SK-N-SH treated with all-trans-retinoic acid at 6 μM for 48 hours (cell line): ENCODE measurements at regions not wholly inside any gene's neighbourhood (a gene's known extent, or its start where the extent isn't known, plus 50 kb on each side); places are given as distances from the start of the nearest gene placed in this dataset.

Experiments
- ATAC-seq: fragments of 200-7000 bp; cut with Tn5 transposase; 3 replicates; pipeline ENCODE4 v1.9.1; 2020; ENCODE audit warnings: mild to moderate bottlenecking, moderate library complexity
- ARNTL ChIP-seq: fragments of 450-650 bp; formaldehyde crosslinking; IDR thresholded peaks from 2 replicates; pipeline ENCODE4 v1.5.0; 2020; ENCODE audit warnings: low read depth, mild to moderate bottlenecking, moderate library complexity, borderline replicate concordance
- BACH2 ChIP-seq: fragments of 250-450 bp; sonication (Bioruptor Pico); IDR thresholded peaks from 2 replicates; pipeline ENCODE4 v1.9.0; 2021; ENCODE audit warnings: mild to moderate bottlenecking, borderline replicate concordance
- CSDC2 ChIP-seq: fragments of 250-450 bp; sonication (Bioruptor Pico); IDR thresholded peaks from 2 replicates; pipeline ENCODE4 v1.5.0; 2020; ENCODE audit warnings: mild to moderate bottlenecking, moderate library complexity
- ESRRG ChIP-seq: fragments of 250-450 bp; sonication (Bioruptor Pico); IDR thresholded peaks from 2 replicates; pipeline ENCODE4 v1.6.1; 2021; ENCODE audit warnings: mild to moderate bottlenecking
- GLIS3 ChIP-seq: fragments of 250-450 bp; sonication (Bioruptor Pico); IDR thresholded peaks from 2 replicates; pipeline ENCODE4 v1.5.0; 2020; ENCODE audit warnings: mild to moderate bottlenecking, moderate library complexity
- ISL1 ChIP-seq: fragments of 250-450 bp; sonication (Bioruptor Pico); IDR thresholded peaks from 2 replicates; pipeline ENCODE4 v2.1.2; 2022; ENCODE audit warnings: mild to moderate bottlenecking, moderate library complexity
- OSR1 ChIP-seq: fragments of 250-450 bp; sonication (Bioruptor Pico); IDR thresholded peaks from 2 replicates; pipeline ENCODE4 v1.8.0; 2022; ENCODE audit warnings: moderate library complexity, mild to moderate bottlenecking, inconsistent platforms
- PPARA ChIP-seq: fragments of 250-450 bp; sonication (Bioruptor Pico); IDR thresholded peaks from 2 replicates; pipeline ENCODE4 v1.5.0; 2020; ENCODE audit warnings: mild to moderate bottlenecking, borderline replicate concordance
- RARB ChIP-seq: fragments of 250-450 bp; sonication (Bioruptor Pico); IDR thresholded peaks from 2 replicates; pipeline ENCODE4 v1.8.0; 2021; ENCODE audit warnings: mild to moderate bottlenecking, moderate library complexity
- SNAI2 ChIP-seq: fragments of 250-450 bp; sonication (Bioruptor Pico); IDR thresholded peaks from 2 replicates; pipeline ENCODE4 v1.5.0; 2020; ENCODE audit warnings: mild to moderate bottlenecking, moderate library complexity
- TCF4 ChIP-seq: fragments of 250-450 bp; sonication (Bioruptor Pico); IDR thresholded peaks from 2 replicates; pipeline ENCODE4 v1.8.0; 2021; ENCODE audit warnings: mild to moderate bottlenecking, moderate library complexity, borderline replicate concordance
- TOX ChIP-seq: fragments of 250-450 bp; sonication (Bioruptor Pico); IDR thresholded peaks from 2 replicates; pipeline ENCODE4 v1.8.0; 2021; ENCODE audit warnings: mild to moderate bottlenecking, moderate library complexity, borderline replicate concordance
- ZFP3 ChIP-seq: fragments of 250-450 bp; sonication (Bioruptor Pico); IDR thresholded peaks from 2 replicates; pipeline ENCODE4 v1.5.0; 2020; ENCODE audit warnings: mild to moderate bottlenecking, moderate library complexity
- ZFP30 ChIP-seq: fragments of 450-650 bp; formaldehyde crosslinking; IDR thresholded peaks from 2 replicates; pipeline ENCODE4 v1.5.0; 2022; ENCODE audit warnings: mild to moderate bottlenecking, moderate library complexity
- ZNF565 ChIP-seq: fragments of 450-650 bp; formaldehyde crosslinking; conservative IDR thresholded peaks from 2 replicates; pipeline ENCODE4 v1.5.0; 2020; ENCODE audit warnings: low read depth, mild to moderate bottlenecking, moderate library complexity
- ZNF70 ChIP-seq: fragments of 450-650 bp; formaldehyde crosslinking; IDR thresholded peaks from 2 replicates; pipeline ENCODE4 v1.5.0; 2020; ENCODE audit warnings: mild to moderate bottlenecking, moderate library complexity
- ZNF8 ChIP-seq: fragments of 450-650 bp; formaldehyde crosslinking; IDR thresholded peaks from 2 replicates; pipeline ENCODE4 v1.5.0; 2020; ENCODE audit warnings: mild to moderate bottlenecking, moderate library complexity
- TF ChIP-seq, protein P1 (sequence below): fragments of 250-450 bp; sonication (Bioruptor Pico); IDR thresholded peaks from 2 replicates; pipeline ENCODE4 v1.8.0; 2020; ENCODE audit warnings: mild to moderate bottlenecking, moderate library complexity, borderline replicate concordance
- TF ChIP-seq, protein P2 (sequence below): fragments of 250-450 bp; sonication (Bioruptor Pico); IDR thresholded peaks from 2 replicates; pipeline ENCODE4 v1.5.1; 2021; ENCODE audit warnings: mild to moderate bottlenecking, moderate library complexity
- TF ChIP-seq, protein P3 (sequence below): fragments of 250-450 bp; sonication (Bioruptor Pico); IDR thresholded peaks from 2 replicates; pipeline ENCODE4 v1.8.0; 2021; ENCODE audit warnings: low read depth, mild to moderate bottlenecking, moderate library complexity, borderline replicate concordance
- TF ChIP-seq, protein P4 (sequence below): fragments of 250-450 bp; sonication (Bioruptor Pico); IDR thresholded peaks from 2 replicates; pipeline ENCODE4 v1.5.1; 2020; ENCODE audit warnings: low read depth, mild to moderate bottlenecking, moderate library complexity
- TF ChIP-seq, protein P5 (sequence below): fragments of 250-450 bp; sonication (Bioruptor Pico); IDR thresholded peaks from 2 replicates; pipeline ENCODE4 v1.5.0; 2020; ENCODE audit warnings: mild to moderate bottlenecking, moderate library complexity

DNA sequence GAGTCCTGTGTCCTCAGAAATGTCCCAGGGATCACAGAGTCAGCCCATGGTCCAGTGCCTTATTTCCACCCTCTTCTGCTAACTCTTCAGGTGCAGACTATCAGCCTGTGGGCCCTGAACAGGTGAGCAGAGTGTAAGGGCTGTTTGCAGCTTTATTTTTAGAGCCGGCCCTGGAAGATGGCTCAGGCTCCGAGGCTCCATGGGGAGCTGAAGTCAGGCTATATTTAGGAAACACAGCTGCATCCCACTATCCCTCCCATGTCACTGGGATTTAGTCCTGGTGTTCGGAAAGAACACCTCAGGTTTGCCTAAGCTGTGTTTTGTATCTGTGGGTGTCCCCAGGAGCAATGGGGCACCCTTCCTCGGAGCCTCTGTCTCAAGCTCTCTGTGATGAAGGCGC is 126.9 kb downstream of the RPS24 start:
- no peak for TF ChIP-seq ZNF8 (CRISPR knock-in tag)
- TF ChIP-seq, all 23 proteins: peak for 0
- no peak for ATAC-seq

DNA sequence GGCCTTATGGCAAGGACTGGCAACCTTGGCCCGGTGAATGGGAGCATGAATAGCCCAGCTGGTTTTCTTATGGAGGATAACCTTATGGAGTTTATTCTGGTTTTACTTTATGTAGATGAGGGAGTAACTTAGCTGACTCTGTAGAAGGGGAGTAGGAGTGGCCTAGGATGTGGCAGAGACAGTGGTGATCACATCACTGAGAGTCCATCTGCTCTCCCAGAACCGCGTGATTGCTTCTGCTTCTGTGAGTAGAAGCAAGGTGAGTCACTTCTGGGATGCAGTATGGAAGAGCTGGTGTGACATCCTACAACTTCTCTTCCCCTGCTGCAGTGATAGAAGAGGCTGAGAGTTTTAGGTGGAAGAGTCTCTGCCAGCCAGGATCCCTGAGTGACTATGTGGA is 129.2 kb downstream of the RPS24 start:
- ATAC-seq, result no peak
- TF ChIP-seq PPARA (no peak), ZFP30 (CRISPR knock-in tag) (no peak), ZNF70 (CRISPR knock-in tag) (no peak), TCF4 (CRISPR knock-in tag) (no peak), ISL1 (CRISPR knock-in tag) (no peak), ZNF8 (CRISPR knock-in tag) (no peak), ZFP3 (CRISPR knock-in tag) (no peak), GLIS3 (no peak), ZNF565 (no peak), CSDC2 (CRISPR knock-in tag) (no peak), RARB (CRISPR knock-in tag) (no peak), OSR1 (CRISPR knock-in tag) (no peak)
- TF ChIP-seq, protein P1, sequence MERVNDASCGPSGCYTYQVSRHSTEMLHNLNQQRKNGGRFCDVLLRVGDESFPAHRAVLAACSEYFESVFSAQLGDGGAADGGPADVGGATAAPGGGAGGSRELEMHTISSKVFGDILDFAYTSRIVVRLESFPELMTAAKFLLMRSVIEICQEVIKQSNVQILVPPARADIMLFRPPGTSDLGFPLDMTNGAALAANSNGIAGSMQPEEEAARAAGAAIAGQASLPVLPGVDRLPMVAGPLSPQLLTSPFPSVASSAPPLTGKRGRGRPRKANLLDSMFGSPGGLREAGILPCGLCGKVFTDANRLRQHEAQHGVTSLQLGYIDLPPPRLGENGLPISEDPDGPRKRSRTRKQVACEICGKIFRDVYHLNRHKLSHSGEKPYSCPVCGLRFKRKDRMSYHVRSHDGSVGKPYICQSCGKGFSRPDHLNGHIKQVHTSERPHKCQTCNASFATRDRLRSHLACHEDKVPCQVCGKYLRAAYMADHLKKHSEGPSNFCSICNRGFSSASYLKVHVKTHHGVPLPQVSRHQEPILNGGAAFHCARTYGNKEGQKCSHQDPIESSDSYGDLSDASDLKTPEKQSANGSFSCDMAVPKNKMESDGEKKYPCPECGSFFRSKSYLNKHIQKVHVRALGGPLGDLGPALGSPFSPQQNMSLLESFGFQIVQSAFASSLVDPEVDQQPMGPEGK (CRISPR knock-in tag), result no peak
- TF ChIP-seq, protein P2, sequence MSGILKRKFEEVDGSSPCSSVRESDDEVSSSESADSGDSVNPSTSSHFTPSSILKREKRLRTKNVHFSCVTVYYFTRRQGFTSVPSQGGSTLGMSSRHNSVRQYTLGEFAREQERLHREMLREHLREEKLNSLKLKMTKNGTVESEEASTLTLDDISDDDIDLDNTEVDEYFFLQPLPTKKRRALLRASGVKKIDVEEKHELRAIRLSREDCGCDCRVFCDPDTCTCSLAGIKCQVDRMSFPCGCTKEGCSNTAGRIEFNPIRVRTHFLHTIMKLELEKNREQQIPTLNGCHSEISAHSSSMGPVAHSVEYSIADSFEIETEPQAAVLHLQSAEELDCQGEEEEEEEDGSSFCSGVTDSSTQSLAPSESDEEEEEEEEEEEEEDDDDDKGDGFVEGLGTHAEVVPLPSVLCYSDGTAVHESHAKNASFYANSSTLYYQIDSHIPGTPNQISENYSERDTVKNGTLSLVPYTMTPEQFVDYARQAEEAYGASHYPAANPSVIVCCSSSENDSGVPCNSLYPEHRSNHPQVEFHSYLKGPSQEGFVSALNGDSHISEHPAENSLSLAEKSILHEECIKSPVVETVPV (CRISPR knock-in tag), result no peak
- TF ChIP-seq, all 23 proteins: peak for 0

DNA sequence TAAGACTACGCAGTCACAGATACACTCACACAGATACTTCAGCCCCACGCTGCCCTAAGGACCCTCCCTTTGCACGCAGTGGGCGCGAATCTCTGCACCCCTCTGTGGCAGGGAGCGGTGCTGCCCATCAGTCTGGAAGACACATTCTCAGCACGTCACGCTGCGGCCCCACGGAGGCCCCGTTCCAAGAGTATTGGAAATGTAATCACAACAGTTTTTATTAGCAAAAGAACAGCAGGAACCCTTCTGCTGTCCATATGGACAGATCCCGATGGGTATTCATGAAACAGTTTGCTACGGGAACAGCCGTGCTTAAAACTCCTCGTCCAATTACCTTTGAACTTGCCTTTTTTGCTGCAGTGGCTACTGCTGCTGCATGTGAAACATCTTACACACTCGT is 131.0 kb downstream of the RPS24 start:
- TF ChIP-seq GLIS3 (no peak), ESRRG (no peak), ZFP30 (CRISPR knock-in tag) (no peak), ZNF8 (CRISPR knock-in tag) (no peak), RARB (CRISPR knock-in tag) (no peak), ZNF565 (no peak), TOX (CRISPR knock-in tag) (no peak), ARNTL (CRISPR knock-in tag) (no peak), ZFP3 (CRISPR knock-in tag) (no peak), BACH2 (CRISPR knock-in tag) (no peak), CSDC2 (CRISPR knock-in tag) (no peak), ZNF70 (CRISPR knock-in tag) (no peak), ISL1 (CRISPR knock-in tag) (no peak), SNAI2 (CRISPR knock-in tag) (no peak)
- TF ChIP-seq, protein P3, sequence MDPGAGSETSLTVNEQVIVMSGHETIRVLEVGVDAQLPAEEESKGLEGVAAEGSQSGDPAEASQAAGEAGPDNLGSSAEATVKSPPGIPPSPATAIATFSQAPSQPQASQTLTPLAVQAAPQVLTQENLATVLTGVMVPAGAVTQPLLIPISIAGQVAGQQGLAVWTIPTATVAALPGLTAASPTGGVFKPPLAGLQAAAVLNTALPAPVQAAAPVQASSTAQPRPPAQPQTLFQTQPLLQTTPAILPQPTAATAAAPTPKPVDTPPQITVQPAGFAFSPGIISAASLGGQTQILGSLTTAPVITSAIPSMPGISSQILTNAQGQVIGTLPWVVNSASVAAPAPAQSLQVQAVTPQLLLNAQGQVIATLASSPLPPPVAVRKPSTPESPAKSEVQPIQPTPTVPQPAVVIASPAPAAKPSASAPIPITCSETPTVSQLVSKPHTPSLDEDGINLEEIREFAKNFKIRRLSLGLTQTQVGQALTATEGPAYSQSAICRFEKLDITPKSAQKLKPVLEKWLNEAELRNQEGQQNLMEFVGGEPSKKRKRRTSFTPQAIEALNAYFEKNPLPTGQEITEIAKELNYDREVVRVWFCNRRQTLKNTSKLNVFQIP (CRISPR knock-in tag), result no peak
- TF ChIP-seq, protein P2 (CRISPR knock-in tag), result no peak
- TF ChIP-seq, protein P4, sequence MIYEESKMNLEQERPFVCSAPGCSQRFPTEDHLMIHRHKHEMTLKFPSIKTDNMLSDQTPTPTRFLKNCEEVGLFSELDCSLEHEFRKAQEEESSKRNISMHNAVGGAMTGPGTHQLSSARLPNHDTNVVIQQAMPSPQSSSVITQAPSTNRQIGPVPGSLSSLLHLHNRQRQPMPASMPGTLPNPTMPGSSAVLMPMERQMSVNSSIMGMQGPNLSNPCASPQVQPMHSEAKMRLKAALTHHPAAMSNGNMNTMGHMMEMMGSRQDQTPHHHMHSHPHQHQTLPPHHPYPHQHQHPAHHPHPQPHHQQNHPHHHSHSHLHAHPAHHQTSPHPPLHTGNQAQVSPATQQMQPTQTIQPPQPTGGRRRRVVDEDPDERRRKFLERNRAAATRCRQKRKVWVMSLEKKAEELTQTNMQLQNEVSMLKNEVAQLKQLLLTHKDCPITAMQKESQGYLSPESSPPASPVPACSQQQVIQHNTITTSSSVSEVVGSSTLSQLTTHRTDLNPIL, result no peak
- ATAC-seq, result no peak

DNA sequence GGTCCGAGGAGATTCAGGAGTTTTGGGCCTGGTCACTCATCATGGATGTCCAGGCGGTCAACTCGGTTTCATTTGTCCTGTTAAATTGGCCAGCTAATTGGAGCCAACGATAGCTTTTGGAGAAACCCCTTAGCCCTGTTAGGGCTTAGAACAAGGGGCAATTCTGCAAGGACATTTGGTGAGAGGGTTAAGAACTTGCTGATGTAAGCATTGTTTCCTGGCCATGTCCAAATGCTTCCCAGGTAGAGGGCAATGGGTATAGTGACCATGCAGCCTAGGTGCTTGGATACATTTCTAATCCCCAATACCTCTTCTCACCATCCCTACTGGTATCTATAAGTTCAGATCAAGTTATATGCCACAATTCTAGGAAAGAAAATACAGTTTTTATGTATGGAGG is 131.5 kb downstream of the RPS24 start:
- no peak for ATAC-seq
- TF ChIP-seq OSR1 (CRISPR knock-in tag), result no peak
- no peak for TF ChIP-seq GLIS3
- TF ChIP-seq ESRRG, result no peak
- TF ChIP-seq, protein P1 (CRISPR knock-in tag), result no peak
- TF ChIP-seq, protein P5, sequence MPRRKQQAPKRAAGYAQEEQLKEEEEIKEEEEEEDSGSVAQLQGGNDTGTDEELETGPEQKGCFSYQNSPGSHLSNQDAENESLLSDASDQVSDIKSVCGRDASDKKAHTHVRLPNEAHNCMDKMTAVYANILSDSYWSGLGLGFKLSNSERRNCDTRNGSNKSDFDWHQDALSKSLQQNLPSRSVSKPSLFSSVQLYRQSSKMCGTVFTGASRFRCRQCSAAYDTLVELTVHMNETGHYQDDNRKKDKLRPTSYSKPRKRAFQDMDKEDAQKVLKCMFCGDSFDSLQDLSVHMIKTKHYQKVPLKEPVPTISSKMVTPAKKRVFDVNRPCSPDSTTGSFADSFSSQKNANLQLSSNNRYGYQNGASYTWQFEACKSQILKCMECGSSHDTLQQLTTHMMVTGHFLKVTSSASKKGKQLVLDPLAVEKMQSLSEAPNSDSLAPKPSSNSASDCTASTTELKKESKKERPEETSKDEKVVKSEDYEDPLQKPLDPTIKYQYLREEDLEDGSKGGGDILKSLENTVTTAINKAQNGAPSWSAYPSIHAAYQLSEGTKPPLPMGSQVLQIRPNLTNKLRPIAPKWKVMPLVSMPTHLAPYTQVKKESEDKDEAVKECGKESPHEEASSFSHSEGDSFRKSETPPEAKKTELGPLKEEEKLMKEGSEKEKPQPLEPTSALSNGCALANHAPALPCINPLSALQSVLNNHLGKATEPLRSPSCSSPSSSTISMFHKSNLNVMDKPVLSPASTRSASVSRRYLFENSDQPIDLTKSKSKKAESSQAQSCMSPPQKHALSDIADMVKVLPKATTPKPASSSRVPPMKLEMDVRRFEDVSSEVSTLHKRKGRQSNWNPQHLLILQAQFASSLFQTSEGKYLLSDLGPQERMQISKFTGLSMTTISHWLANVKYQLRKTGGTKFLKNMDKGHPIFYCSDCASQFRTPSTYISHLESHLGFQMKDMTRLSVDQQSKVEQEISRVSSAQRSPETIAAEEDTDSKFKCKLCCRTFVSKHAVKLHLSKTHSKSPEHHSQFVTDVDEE, result no peak
- TF ChIP-seq ZFP30 (CRISPR knock-in tag), result no peak
- TF ChIP-seq ARNTL (CRISPR knock-in tag), result no peak
- no peak for TF ChIP-seq ZNF565
- no peak for TF ChIP-seq TCF4 (CRISPR knock-in tag)
- TF ChIP-seq ZNF8 (CRISPR knock-in tag), result no peak
- TF ChIP-seq ZNF70 (CRISPR knock-in tag), result no peak
